ENCODE measurements at regions not wholly inside any gene's neighbourhood (a gene's known extent, or its start where the extent isn't known, plus 50 kb on each side); places are given as distances from the start of the nearest gene placed in this dataset.

- TF ChIP-seq CTCF (IDR thresholded peaks at IDR 0.05): no peak
- TF ChIP-seq EP300 (IDR thresholded peaks at IDR 0.05; ENCODE audit: low read depth): no peak
- TF ChIP-seq POLR2A (IDR thresholded peaks at IDR 0.05): no peak
- no peak for TF ChIP-seq POLR2AphosphoS5 (IDR thresholded peaks at IDR 0.05)
Measured at GRCh38 chr2:137771064-137771463, 193.2 kb upstream of the HNMT start.
